NT2/D1 (cell line): ENCODE measurements at regions not wholly inside any gene's neighbourhood (a gene's known extent, or its start where the extent isn't known, plus 50 kb on each side); places are given as distances from the start of the nearest gene placed in this dataset.

Source experiments
- SUZ12 ChIP-seq: IDR thresholded peaks from 2 replicates; pipeline ENCODE4 v1.6.1; 2011; ENCODE audit not compliant: insufficient read length, insufficient read depth; ENCODE audit errors: extremely low read depth
- YY1 ChIP-seq: IDR thresholded peaks from 2 replicates; pipeline ENCODE4 v1.6.1; 2011; ENCODE audit not compliant: insufficient read length, insufficient read depth
- ZNF274 ChIP-seq: IDR thresholded peaks from 2 replicates; pipeline ENCODE4 v1.6.1; 2011; ENCODE audit warnings: mild to moderate bottlenecking, low read depth, low read length

DNA sequence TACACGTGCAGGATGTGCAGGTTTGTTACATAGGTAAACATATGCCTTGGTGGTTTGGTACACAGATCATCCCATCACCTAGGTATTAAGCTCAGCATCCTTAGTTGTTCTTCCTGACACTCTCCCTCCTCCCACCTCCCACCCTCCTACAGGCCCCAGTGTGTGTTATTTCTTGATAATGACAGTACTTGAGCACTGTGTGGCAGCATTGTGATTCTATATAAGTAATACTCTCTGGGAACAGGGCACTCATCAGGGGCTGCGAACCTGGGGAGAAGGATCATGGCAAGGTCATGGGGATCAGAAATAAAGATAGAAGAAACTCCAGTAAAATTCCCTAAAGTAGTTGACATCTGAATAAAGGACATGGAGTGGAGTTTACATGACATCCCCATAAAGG, 1256.2 kb upstream of the CRIM1 start:
- no peak for TF ChIP-seq YY1
- TF ChIP-seq SUZ12, result no peak
- TF ChIP-seq ZNF274, result no peak
